H9 (cell line): ENCODE measurements at regions not wholly inside any gene's neighbourhood (a gene's known extent, or its start where the extent isn't known, plus 50 kb on each side); places are given as distances from the start of the nearest gene placed in this dataset.

ENCODE experiments used
- DNase-seq: peaks from one replicate; pipeline ENCODE4 v3.0.0-alpha.2; 2017
- H2AFZ ChIP-seq: one replicate; pipeline ENCODE4 v1.6.1; 2013; ENCODE audit warnings: mild to moderate bottlenecking, low read length, control low read depth, moderate library complexity
- H2AK5ac ChIP-seq: 2 replicates; pipeline ENCODE4 v1.6.1; 2013; ENCODE audit warnings: low read length, control low read depth, mixed read lengths; ENCODE audit not compliant: insufficient read length
- H2BK120ac ChIP-seq: one replicate; pipeline ENCODE4 v1.6.1; 2013; ENCODE audit warnings: low read depth, mild to moderate bottlenecking, low read length, control low read depth, inconsistent platforms; ENCODE audit not compliant: poor library complexity, severe bottlenecking
- H2BK12ac ChIP-seq: 2 replicates; pipeline ENCODE4 v1.6.1; 2013; ENCODE audit warnings: low read length, control low read depth, mixed read lengths, low read depth; ENCODE audit not compliant: insufficient read length
- H2BK15ac ChIP-seq: 2 replicates; pipeline ENCODE4 v1.6.1; 2013; ENCODE audit warnings: low read depth, low read length, control low read depth
- H2BK20ac ChIP-seq: one replicate; pipeline ENCODE4 v1.6.1; 2013; ENCODE audit warnings: low read depth, mild to moderate bottlenecking, low read length, control low read depth, inconsistent platforms; ENCODE audit not compliant: poor library complexity, severe bottlenecking
- H2BK5ac ChIP-seq: 2 replicates; pipeline ENCODE4 v1.6.1; 2013; ENCODE audit warnings: low read length, control low read depth, mixed read lengths; ENCODE audit not compliant: insufficient read length
- H3K14ac ChIP-seq: 2 replicates; pipeline ENCODE4 v1.6.1; 2013; ENCODE audit warnings: low read length, control low read depth; ENCODE audit not compliant: insufficient read depth
- H3K18ac ChIP-seq: 2 replicates; pipeline ENCODE4 v1.6.1; 2013; ENCODE audit warnings: low read depth, mild to moderate bottlenecking, mixed read lengths, low read length, control low read depth; ENCODE audit not compliant: insufficient read length
- H3K23ac ChIP-seq: 2 replicates; pipeline ENCODE4 v1.6.1; 2013; ENCODE audit warnings: low read length, control low read depth, mixed read lengths, low read depth; ENCODE audit not compliant: insufficient read length
- H3K23me2 ChIP-seq: 2 replicates; pipeline ENCODE4 v1.6.1; 2013; ENCODE audit warnings: low read depth, mild to moderate bottlenecking, mixed read lengths, low read length, control low read depth; ENCODE audit not compliant: insufficient read length, poor library complexity, severe bottlenecking
- H3K27ac ChIP-seq: 2 replicates; pipeline ENCODE4 v1.5.1; 2013; ENCODE audit warnings: low read length, control low read depth, mixed read lengths, low read depth; ENCODE audit not compliant: insufficient read length
- H3K27me3 ChIP-seq: 2 replicates; pipeline ENCODE4 v1.6.1; 2013; ENCODE audit warnings: low read length, control low read depth, inconsistent platforms; ENCODE audit not compliant: insufficient read depth
- H3K4ac ChIP-seq: 2 replicates; pipeline ENCODE4 v1.6.1; 2013; ENCODE audit warnings: low read depth, mild to moderate bottlenecking, control low read depth, inconsistent platforms, low read length, moderate library complexity
- H3K4me1 ChIP-seq: 2 replicates; pipeline ENCODE4 v1.6.1; 2013; ENCODE audit warnings: low read length, control low read depth, inconsistent platforms; ENCODE audit not compliant: insufficient read depth
- H3K4me2 ChIP-seq: 2 replicates; pipeline ENCODE4 v1.6.1; 2013; ENCODE audit warnings: low read length, control low read depth, mixed read lengths; ENCODE audit not compliant: insufficient read length, insufficient read depth
- H3K56ac ChIP-seq: 2 replicates; pipeline ENCODE4 v1.6.1; 2013; ENCODE audit warnings: low read depth, mild to moderate bottlenecking, mixed read lengths, low read length, control low read depth; ENCODE audit not compliant: insufficient read length
- H3K79me1 ChIP-seq: 2 replicates; pipeline ENCODE4 v1.6.1; 2013; ENCODE audit warnings: low read depth, mild to moderate bottlenecking, moderate library complexity, low read length, control low read depth, inconsistent platforms; ENCODE audit not compliant: insufficient read depth, poor library complexity, severe bottlenecking
- H3K79me2 ChIP-seq: 2 replicates; pipeline ENCODE4 v1.6.1; 2013; ENCODE audit warnings: low read length, control low read depth, inconsistent platforms; ENCODE audit not compliant: insufficient read depth
- H3K9ac ChIP-seq: 2 replicates; pipeline ENCODE4 v1.6.1; 2013; ENCODE audit warnings: low read length, control low read depth, mixed read lengths; ENCODE audit not compliant: insufficient read length; ENCODE audit errors: extremely low read depth
- H3K9me3 ChIP-seq: one replicate; pipeline ENCODE4 v1.6.1; 2013; ENCODE audit warnings: low read depth, low read length, inconsistent platforms; ENCODE audit not compliant: control insufficient read depth
- H3T11ph ChIP-seq: one replicate; pipeline ENCODE4 v1.6.1; 2013; ENCODE audit warnings: mild to moderate bottlenecking, low read length, control low read depth, inconsistent platforms
- H4K20me1 ChIP-seq: one replicate; pipeline ENCODE4 v1.6.1; 2013; ENCODE audit not compliant: control insufficient read depth, insufficient read length, insufficient read depth
- H4K5ac ChIP-seq: 2 replicates; pipeline ENCODE4 v1.6.1; 2013; ENCODE audit warnings: low read depth, mild to moderate bottlenecking, mixed read lengths, low read length, control low read depth; ENCODE audit not compliant: insufficient read length
- H4K8ac ChIP-seq: replicated peaks from 2 replicates; pipeline ENCODE4 v1.6.1; 2013; ENCODE audit warnings: low read length, control low read depth, mixed read lengths, low read depth; ENCODE audit not compliant: insufficient read length
- H4K91ac ChIP-seq: 2 replicates; pipeline ENCODE4 v1.6.1; 2013; ENCODE audit warnings: low read depth, mild to moderate bottlenecking, moderate library complexity, mixed read lengths, low read length, control low read depth; ENCODE audit not compliant: insufficient read length
- H3K27ac Mint-ChIP-seq, 3 experiments: 2 replicates in 2 of 3; 3 replicates in 1 of 3; pipeline ENCODE4 v1.8.0; 2020 to 2021; ENCODE audit warnings: mixed read lengths in 3 of 3, mild to moderate bottlenecking in 1 of 3, moderate library complexity in 1 of 3
- H3K27me3 Mint-ChIP-seq: 2 replicates; pipeline ENCODE4 v1.8.0; 2021; ENCODE audit warnings: low read depth, mild to moderate bottlenecking, moderate library complexity, mixed read lengths
- H3K36me3 Mint-ChIP-seq, 3 experiments: 2 replicates in 2 of 3; 3 replicates in 1 of 3; pipeline ENCODE4 v1.8.0; 2020 to 2021; ENCODE audit warnings: low read depth in 3 of 3, mixed read lengths in 3 of 3; ENCODE audit not compliant: insufficient read depth in 1 of 3
- H3K4me1 Mint-ChIP-seq, 2 experiments: 2 replicates each; pipeline ENCODE4 v1.8.0; 2020; ENCODE audit warnings: mixed read lengths in 2 of 2
- H3K4me3 Mint-ChIP-seq, 2 experiments: 2 replicates in 1 of 2; 3 replicates in 1 of 2; pipeline ENCODE4 v1.8.0; 2020 to 2021; ENCODE audit warnings: mild to moderate bottlenecking in 2 of 2, mixed read lengths in 2 of 2, moderate library complexity in 1 of 2
- H3K9me3 Mint-ChIP-seq, 2 experiments: 2 replicates in 1 of 2; 3 replicates in 1 of 2; pipeline ENCODE4 v1.8.0; 2020; ENCODE audit warnings: mild to moderate bottlenecking in 2 of 2, mixed read lengths in 2 of 2, moderate library complexity in 1 of 2
- WGBS: extraction: QIAGEN DNeasy Blood & Tissue Kit; methylation state at CpG from one replicate; pipeline ENCODE4 v1.1.7; 2013; ENCODE audit warnings: missing lambda C conversion rate, low lambda C conversion rate, mixed read lengths; ENCODE audit not compliant: insufficient read length; ENCODE audit errors: extremely low coverage; 5-methylcytosine and 5-hydroxymethylcytosine counted together
- TF ChIP-seq, protein P1 (sequence below): fragments of 200-600 bp; sonication (generic); conservative IDR thresholded peaks from 3 replicates; pipeline ENCODE4 v1.8.0; 2021; ENCODE audit warnings: antibody characterized with exemption, mild to moderate bottlenecking

DNA sequence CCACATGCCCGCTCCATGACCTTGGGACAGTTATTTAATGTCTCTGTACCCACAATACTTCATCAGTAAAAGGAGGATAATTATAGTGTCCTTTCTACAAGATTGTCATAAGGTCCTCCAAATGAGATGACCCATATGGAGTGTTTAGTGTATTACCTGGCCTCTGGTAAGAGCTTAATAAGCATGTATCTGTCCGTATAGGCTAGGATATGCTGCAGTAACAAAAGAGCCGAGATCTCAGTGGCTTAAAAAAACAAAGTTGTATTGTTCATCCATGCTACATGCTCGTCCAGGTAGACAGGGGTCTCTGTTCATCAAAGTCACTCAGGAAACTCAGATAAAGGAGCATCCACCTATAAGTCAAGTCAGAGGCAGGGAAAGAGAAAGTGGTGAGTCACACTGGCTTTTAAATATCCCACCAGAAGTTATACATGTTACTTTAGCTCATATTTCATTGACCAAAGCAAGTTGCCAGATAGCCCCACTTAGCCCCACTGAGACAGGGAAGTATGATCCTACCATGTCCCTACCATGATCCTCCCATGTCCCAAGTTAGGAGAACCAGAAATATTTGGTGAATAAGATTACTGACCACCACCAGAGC is 53.0 kb upstream of the KAZN start:
- Histone ChIP-seq H2BK15ac (no peak overlapping the region), H3K79me1 (no peaks in the 10 kb centered on the region), H3K4ac (no peak overlapping the region), H2BK20ac (no peak overlapping the region), H2BK5ac (no peak overlapping the region), H3K27me3 (no peaks in the 10 kb centered on the region), H4K8ac (no peak overlapping the region), H2AK5ac (no peak overlapping the region), H4K5ac (no peak overlapping the region), H3K23me2 (no peaks in the 10 kb centered on the region), H2BK120ac (no peak overlapping the region), H3K27ac (no peak overlapping the region), H3K4me2 (no peak overlapping the region), H3K9me3 (no peaks in the 10 kb centered on the region), H4K91ac (no peak overlapping the region), H2BK12ac (no peak overlapping the region), H3K79me2 (no peaks in the 10 kb centered on the region), H3K4me1 (no peaks in the 10 kb centered on the region; the same call in 1 of the 2 replicates), H3K56ac (no peak overlapping the region), H3K23ac (no peak overlapping the region), H3K9ac (no peak overlapping the region), H3K14ac (no peak overlapping the region), H3T11ph (no peak overlapping the region), H2AFZ (no peak overlapping the region), H3K18ac (no peak overlapping the region), H4K20me1 (no peaks in the 10 kb centered on the region)
- Mint-ChIP-seq H3K9me3 (peaks cover 2 to 3% of the 10 kb centered on the region in 2 experiments; a peak in 2 of 5 replicates), H3K4me1 (peaks cover 25 to 26% of the 10 kb centered on the region in 2 experiments), H3K27ac (no peak overlapping the region), H3K27me3 (peaks cover 9% of the 10 kb centered on the region), H3K36me3 (peaks cover 0 to 12% (median 3%) of the 10 kb centered on the region in 3 experiments; a peak in 3 of 7 replicates), H3K4me3 (no peak overlapping the region)
- WGBS, result no CpG with 5 or more reads among the region's 4 CpGs
- TF ChIP-seq, protein P1, sequence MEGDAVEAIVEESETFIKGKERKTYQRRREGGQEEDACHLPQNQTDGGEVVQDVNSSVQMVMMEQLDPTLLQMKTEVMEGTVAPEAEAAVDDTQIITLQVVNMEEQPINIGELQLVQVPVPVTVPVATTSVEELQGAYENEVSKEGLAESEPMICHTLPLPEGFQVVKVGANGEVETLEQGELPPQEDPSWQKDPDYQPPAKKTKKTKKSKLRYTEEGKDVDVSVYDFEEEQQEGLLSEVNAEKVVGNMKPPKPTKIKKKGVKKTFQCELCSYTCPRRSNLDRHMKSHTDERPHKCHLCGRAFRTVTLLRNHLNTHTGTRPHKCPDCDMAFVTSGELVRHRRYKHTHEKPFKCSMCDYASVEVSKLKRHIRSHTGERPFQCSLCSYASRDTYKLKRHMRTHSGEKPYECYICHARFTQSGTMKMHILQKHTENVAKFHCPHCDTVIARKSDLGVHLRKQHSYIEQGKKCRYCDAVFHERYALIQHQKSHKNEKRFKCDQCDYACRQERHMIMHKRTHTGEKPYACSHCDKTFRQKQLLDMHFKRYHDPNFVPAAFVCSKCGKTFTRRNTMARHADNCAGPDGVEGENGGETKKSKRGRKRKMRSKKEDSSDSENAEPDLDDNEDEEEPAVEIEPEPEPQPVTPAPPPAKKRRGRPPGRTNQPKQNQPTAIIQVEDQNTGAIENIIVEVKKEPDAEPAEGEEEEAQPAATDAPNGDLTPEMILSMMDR, result no peak
- DNase-seq, result no peak
